Retina (tissue), 1 donor: ENCODE measurements at regions not wholly inside any gene's neighbourhood (a gene's known extent, or its start where the extent isn't known, plus 50 kb on each side); places are given as distances from the start of the nearest gene placed in this dataset.
A peak's percentile ranks its signal among the peaks of the same experiment; 100 is the strongest.
"Not testable (repeated sequence)": the region's sequence is repeated elsewhere in the genome, so short reads cannot be mapped to it uniquely, and the experiment has no call there.

ENCODE experiments used
- DNase-seq: peaks from one replicate; pipeline ENCODE4 v3.0.0-alpha.2; 2016

- DNase-seq = no peak
These were observed 988.2 kb upstream of the ARRDC3 start for GRCh38 chr5:92371171-92371888.

GRCh38 chr5:92370032-92370431 lies 986.9 kb upstream of the ARRDC3 start:
- DNase-seq = no peak

GRCh38 chr5:92369587-92369986 lies 986.5 kb upstream of the ARRDC3 start:
- no peak for DNase-seq

- no peak for DNase-seq
These were observed 982.0 kb upstream of the ARRDC3 start for GRCh38 chr5:92364986-92365550.

GRCh38 chr5:92353107-92354030 lies 970.3 kb upstream of the ARRDC3 start:
- no peak for DNase-seq

GRCh38 chr5:92337772-92338234 lies 954.7 kb upstream of the ARRDC3 start:
- no peak for DNase-seq

- no peak for DNase-seq
These were observed 948.9 kb upstream of the ARRDC3 start for GRCh38 chr5:92332039-92332438.

GRCh38 chr5:92330365-92330764 lies 947.2 kb upstream of the ARRDC3 start:
- DNase-seq = no peak

GRCh38 chr5:92329759-92330158 lies 946.6 kb upstream of the ARRDC3 start:
- DNase-seq = no peak

GRCh38 chr5:92328584-92329259 lies 945.6 kb upstream of the ARRDC3 start:
- no peak for DNase-seq

GRCh38 chr5:92320446-92320845 lies 937.3 kb upstream of the ARRDC3 start:
- no peak for DNase-seq

- DNase-seq = no peak
These were observed 930.3 kb upstream of the ARRDC3 start for GRCh38 chr5:92313385-92313784.

- peak; percentile 20 for DNase-seq
These were observed 926.3 kb upstream of the ARRDC3 start for GRCh38 chr5:92309336-92309991.

- DNase-seq = no peak
These were observed 925.6 kb upstream of the ARRDC3 start for GRCh38 chr5:92308679-92309078.

GRCh38 chr5:92302356-92302755 lies 919.2 kb upstream of the ARRDC3 start:
- DNase-seq = not testable (repeated sequence)

- DNase-seq = no peak
These were observed 900.4 kb upstream of the ARRDC3 start for GRCh38 chr5:92283521-92283920.

- not testable (repeated sequence) for DNase-seq
These were observed 888.6 kb upstream of the ARRDC3 start for GRCh38 chr5:92271750-92272149.

- DNase-seq = no peak
These were observed 885.2 kb upstream of the ARRDC3 start for GRCh38 chr5:92268343-92268742.

- no peak for DNase-seq
These were observed 884.7 kb upstream of the ARRDC3 start for GRCh38 chr5:92267830-92268229.

- DNase-seq = no peak
These were observed 882.7 kb upstream of the ARRDC3 start for GRCh38 chr5:92265804-92266203.

GRCh38 chr5:92255605-92256004 lies 872.5 kb upstream of the ARRDC3 start:
- not testable (repeated sequence) for DNase-seq

GRCh38 chr5:92248518-92248917 lies 865.4 kb upstream of the ARRDC3 start:
- no peak for DNase-seq
